HEK293T (cell line): ENCODE measurements at regions not wholly inside any gene's neighbourhood (a gene's known extent, or its start where the extent isn't known, plus 50 kb on each side); places are given as distances from the start of the nearest gene placed in this dataset.
"Not testable (repeated sequence)": the region's sequence is repeated elsewhere in the genome, so short reads cannot be mapped to it uniquely, and the experiment has no call there.

Source experiments
- CTBP1 ChIP-seq: fragments of 450-650 bp; IDR thresholded peaks from 2 replicates; pipeline ENCODE4 v1.6.1; 2016; ENCODE audit warnings: borderline replicate concordance
- ELF4 ChIP-seq: fragments of 450-650 bp; IDR thresholded peaks from 2 replicates; pipeline ENCODE4 v1.6.1; 2017; ENCODE audit warnings: antibody characterized with exemption
- L3MBTL2 ChIP-seq: fragments of 450-650 bp; conservative IDR thresholded peaks from 2 replicates; pipeline ENCODE4 v1.6.1; 2016; ENCODE audit warnings: mild to moderate bottlenecking
- NFRKB ChIP-seq: fragments of 450-650 bp; IDR thresholded peaks from 2 replicates; pipeline ENCODE4 v1.6.1; 2016; ENCODE audit warnings: mild to moderate bottlenecking, moderate library complexity
- TARDBP ChIP-seq: fragments of 450-650 bp; IDR thresholded peaks from 2 replicates; pipeline ENCODE4 v1.6.1; 2016
- TF ChIP-seq, protein P1 (sequence below): fragments of 450-650 bp; IDR thresholded peaks from 2 replicates; pipeline ENCODE4 v1.6.1; 2016

DNA sequence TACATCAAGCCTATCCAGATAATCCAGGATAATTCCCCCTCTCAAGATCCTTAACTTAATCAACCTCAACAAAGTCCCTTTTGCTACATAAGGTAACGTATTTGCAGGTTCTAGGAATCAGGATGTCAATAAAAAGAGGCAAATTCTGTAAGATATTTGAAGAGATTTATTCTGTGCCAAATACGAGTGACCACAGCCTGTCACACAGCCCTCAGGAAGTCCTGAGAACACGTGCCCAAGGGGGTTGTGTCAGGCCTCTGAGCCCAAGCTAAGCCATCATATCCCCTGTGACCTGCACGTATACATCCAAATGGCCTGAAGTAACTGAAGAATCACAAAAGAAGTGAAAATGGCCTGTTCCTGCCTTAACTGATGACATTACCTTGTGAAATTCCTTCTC, 130.3 kb downstream of the EVA1A start:
- TF ChIP-seq CTBP1, L3MBTL2, ELF4, NFRKB, TARDBP: not testable (repeated sequence)
- TF ChIP-seq, protein P1, sequence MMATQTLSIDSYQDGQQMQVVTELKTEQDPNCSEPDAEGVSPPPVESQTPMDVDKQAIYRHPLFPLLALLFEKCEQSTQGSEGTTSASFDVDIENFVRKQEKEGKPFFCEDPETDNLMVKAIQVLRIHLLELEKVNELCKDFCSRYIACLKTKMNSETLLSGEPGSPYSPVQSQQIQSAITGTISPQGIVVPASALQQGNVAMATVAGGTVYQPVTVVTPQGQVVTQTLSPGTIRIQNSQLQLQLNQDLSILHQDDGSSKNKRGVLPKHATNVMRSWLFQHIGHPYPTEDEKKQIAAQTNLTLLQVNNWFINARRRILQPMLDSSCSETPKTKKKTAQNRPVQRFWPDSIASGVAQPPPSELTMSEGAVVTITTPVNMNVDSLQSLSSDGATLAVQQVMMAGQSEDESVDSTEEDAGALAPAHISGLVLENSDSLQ: not testable (repeated sequence)
